SJSA1 (cell line): ENCODE measurements at regions not wholly inside any gene's neighbourhood (a gene's known extent, or its start where the extent isn't known, plus 50 kb on each side); places are given as distances from the start of the nearest gene placed in this dataset.

Experiments
- DNase-seq, 2 experiments: peaks; one replicate each; pipeline ENCODE4 v3.0.0-alpha.2; 2015 to 2020; ENCODE audit warnings: low spot score in 2 of 2, low read depth in 1 of 2
- H3K27ac ChIP-seq: fragments of 250-450 bp; sonication (Bioruptor Pico); 2 replicates; pipeline ENCODE4 v1.5.1; 2020; ENCODE audit warnings: mild to moderate bottlenecking, moderate library complexity
- H3K27me3 ChIP-seq: fragments of 250-450 bp; sonication (Bioruptor Pico); replicated peaks from 2 replicates; pipeline ENCODE4 v1.5.1; 2020; ENCODE audit warnings: mild to moderate bottlenecking, moderate library complexity
- H3K36me3 ChIP-seq: fragments of 250-450 bp; sonication (Bioruptor Pico); 2 replicates; pipeline ENCODE4 v1.5.1; 2020; ENCODE audit warnings: mild to moderate bottlenecking
- H3K4me1 ChIP-seq: fragments of 250-450 bp; sonication (Bioruptor Pico); replicated peaks from 2 replicates; pipeline ENCODE4 v1.6.1; 2021; ENCODE audit warnings: mild to moderate bottlenecking
- H3K4me3 ChIP-seq: fragments of 250-450 bp; sonication (Bioruptor Pico); 2 replicates; pipeline ENCODE4 v1.5.1; 2020; ENCODE audit warnings: mild to moderate bottlenecking
- H3K9me3 ChIP-seq: fragments of 250-450 bp; sonication (Bioruptor Pico); replicated peaks from 2 replicates; pipeline ENCODE4 v1.5.1; 2020; ENCODE audit warnings: mild to moderate bottlenecking

DNA sequence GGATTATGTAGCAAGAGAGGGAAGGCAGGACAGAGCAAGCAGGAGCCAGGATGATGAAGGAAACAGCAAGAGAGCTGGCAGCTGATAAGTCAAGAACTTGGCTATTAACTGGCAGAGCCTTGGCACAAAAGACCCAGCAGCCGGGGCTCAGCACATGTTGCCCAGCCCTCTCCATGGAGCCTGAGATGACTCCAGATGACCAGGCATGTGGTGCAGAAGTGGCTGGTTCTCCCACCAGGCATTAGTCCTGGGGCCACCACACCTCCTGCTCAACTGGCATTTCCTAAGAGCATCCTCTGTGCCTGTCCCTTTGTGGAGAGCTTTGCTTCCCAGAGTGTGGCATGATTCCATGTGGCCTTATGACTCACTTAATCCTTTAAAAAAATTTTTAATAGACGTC lies 522.6 kb downstream of the MN1 start:
- H3K9me3 ChIP-seq, result peaks cover 3% of the 10 kb centered on the region
- no peak overlapping the region for H3K4me3 ChIP-seq
- no peak overlapping the region for H3K27ac ChIP-seq
- DNase-seq, result no peak
- no peaks in the 10 kb centered on the region for H3K36me3 ChIP-seq
- H3K27me3 ChIP-seq, result 0 out of 2 replicates have a peak, but pooled peaks cover 7% of the 10 kb centered on the region
- H3K4me1 ChIP-seq, result no peaks in the 10 kb centered on the region

DNA sequence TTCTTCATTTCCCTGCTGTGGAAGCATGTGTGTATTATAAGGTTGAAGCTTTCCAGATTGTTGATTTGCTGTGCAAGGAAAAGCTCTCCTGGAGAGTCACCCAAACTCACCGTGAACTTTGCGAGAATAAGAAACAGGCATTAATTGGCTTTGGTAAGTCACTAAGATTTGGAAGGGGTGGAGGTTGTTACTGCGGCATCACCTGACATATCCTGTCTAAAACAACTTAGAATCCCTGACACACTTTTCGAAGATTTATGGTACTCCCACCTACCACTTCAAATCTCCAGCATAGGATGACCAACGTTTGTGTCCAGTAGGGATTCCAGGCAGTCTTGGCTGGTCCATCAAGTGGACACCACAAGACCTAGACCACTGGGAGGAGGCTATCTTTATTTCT lies 518.3 kb downstream of the MN1 start:
- no peak overlapping the region for H3K27ac ChIP-seq
- H3K9me3 ChIP-seq, result no peaks in the 10 kb centered on the region; the same call in 1 of the 2 replicates
- no peak for DNase-seq
- H3K4me3 ChIP-seq, result no peak overlapping the region
- 0 out of 2 replicates have a peak, but pooled peaks cover 4% of the 10 kb centered on the region for H3K27me3 ChIP-seq
- H3K4me1 ChIP-seq, result no peaks in the 10 kb centered on the region
- H3K36me3 ChIP-seq, result no peaks in the 10 kb centered on the region

- no peaks in the 10 kb centered on the region for H3K36me3 ChIP-seq
- H3K27me3 ChIP-seq, result 0 out of 2 replicates have a peak, but pooled peaks cover 4% of the 10 kb centered on the region
- DNase-seq, result no peak
Measured at GRCh38 chr22:27283714-27284113, 517.8 kb downstream of the MN1 start.

DNA sequence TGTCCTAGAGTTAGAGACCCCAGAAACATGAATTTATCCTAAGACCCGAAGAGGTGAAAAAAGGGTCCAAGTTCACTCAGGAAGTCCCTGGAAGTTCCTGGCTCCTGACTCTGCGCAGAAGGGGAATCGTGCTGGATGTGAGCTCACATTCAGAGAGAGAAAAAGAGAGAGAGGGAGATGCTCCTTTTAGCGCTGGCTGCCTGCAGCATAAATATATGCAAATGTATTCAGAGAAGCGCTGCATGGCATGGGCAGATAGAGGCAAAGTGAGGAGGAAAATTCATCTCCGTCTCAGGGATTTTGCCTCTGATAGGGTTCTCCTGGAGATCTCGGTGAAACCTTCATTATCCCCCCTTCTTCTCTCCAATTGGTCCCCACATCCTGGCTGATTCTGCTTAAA lies 517.2 kb downstream of the MN1 start:
- H3K27ac ChIP-seq, result no peak overlapping the region
- no peak overlapping the region for H3K4me3 ChIP-seq
- H3K4me1 ChIP-seq, result no peaks in the 10 kb centered on the region
- DNase-seq, result no peak
- H3K27me3 ChIP-seq, result 0 out of 2 replicates have a peak, but pooled peaks cover 4% of the 10 kb centered on the region
- no peaks in the 10 kb centered on the region for H3K36me3 ChIP-seq
- no peaks in the 10 kb centered on the region; the same call in 1 of the 2 replicates for H3K9me3 ChIP-seq

More at GRCh38 chr22:27283714-27284113, 517.8 kb downstream of the MN1 start:
- Histone ChIP-seq H3K4me1 (no peaks in the 10 kb centered on the region), H3K27ac (no peak overlapping the region), H3K9me3 (no peaks in the 10 kb centered on the region; the same call in 1 of the 2 replicates), H3K4me3 (no peak overlapping the region)

- Histone ChIP-seq H3K9me3 (no peaks in the 10 kb centered on the region; the same call in 1 of the 2 replicates), H3K4me1 (no peaks in the 10 kb centered on the region), H3K4me3 (no peak overlapping the region), H3K36me3 (no peaks in the 10 kb centered on the region), H3K27ac (no peak overlapping the region), H3K27me3 (no peaks in the 10 kb centered on the region; the same call in 1 of the 2 replicates)
- DNase-seq, result no peak
Measured at GRCh38 chr22:27286711-27287110, 514.8 kb downstream of the MN1 start.

GRCh38 chr22:27292542-27293299 lies 508.8 kb downstream of the MN1 start:
- H3K9me3 ChIP-seq, result no peaks in the 10 kb centered on the region
- H3K27ac ChIP-seq, result no peak overlapping the region
- H3K4me1 ChIP-seq, result peaks cover 4% of the 10 kb centered on the region
- H3K36me3 ChIP-seq, result no peaks in the 10 kb centered on the region
- H3K27me3 ChIP-seq, result no peaks in the 10 kb centered on the region; the same call in 1 of the 2 replicates
- no peak for DNase-seq
- no peak overlapping the region for H3K4me3 ChIP-seq

GRCh38 chr22:27293721-27294445 lies 507.7 kb downstream of the MN1 start:
- no peak overlapping the region for H3K27ac ChIP-seq
- H3K36me3 ChIP-seq, result no peaks in the 10 kb centered on the region
- no peak overlapping the region for H3K4me3 ChIP-seq
- peaks cover 9% of the 10 kb centered on the region for H3K4me1 ChIP-seq
- no peaks in the 10 kb centered on the region for H3K9me3 ChIP-seq
- DNase-seq, result no peak
- no peaks in the 10 kb centered on the region; the same call in 1 of the 2 replicates for H3K27me3 ChIP-seq

GRCh38 chr22:27295040-27295439 lies 506.5 kb downstream of the MN1 start:
- Histone ChIP-seq H3K36me3 (no peaks in the 10 kb centered on the region), H3K27ac (no peak overlapping the region), H3K27me3 (no peaks in the 10 kb centered on the region; the same call in 1 of the 2 replicates), H3K9me3 (no peaks in the 10 kb centered on the region), H3K4me1 (peaks cover 9% of the 10 kb centered on the region), H3K4me3 (no peak overlapping the region)
- DNase-seq, result no peak

DNA sequence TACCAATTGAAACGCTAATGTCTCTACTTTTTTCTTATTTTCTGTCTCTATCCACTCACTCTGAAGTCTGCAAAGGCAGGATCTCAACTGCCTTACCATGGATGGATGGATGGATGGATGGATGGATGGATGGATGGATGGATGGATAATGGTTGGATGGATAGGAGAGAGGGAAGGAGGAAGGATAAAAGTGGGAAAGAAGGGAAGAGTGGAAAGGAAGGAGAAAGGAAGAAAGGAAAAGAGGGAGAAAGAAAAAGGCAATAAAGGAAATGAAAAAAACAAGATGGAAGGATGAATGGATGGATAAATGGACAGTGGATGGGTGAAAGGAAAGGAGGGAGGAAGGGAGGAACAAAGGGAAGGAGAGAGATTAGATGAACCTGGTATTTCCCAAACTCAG lies 506.0 kb downstream of the MN1 start:
- Histone ChIP-seq H3K27me3 (no peaks in the 10 kb centered on the region; the same call in 1 of the 2 replicates), H3K4me3 (no peak overlapping the region), H3K27ac (no peak overlapping the region), H3K9me3 (no peaks in the 10 kb centered on the region), H3K36me3 (no peaks in the 10 kb centered on the region), H3K4me1 (peaks cover 9% of the 10 kb centered on the region)
- no peak for DNase-seq

DNA sequence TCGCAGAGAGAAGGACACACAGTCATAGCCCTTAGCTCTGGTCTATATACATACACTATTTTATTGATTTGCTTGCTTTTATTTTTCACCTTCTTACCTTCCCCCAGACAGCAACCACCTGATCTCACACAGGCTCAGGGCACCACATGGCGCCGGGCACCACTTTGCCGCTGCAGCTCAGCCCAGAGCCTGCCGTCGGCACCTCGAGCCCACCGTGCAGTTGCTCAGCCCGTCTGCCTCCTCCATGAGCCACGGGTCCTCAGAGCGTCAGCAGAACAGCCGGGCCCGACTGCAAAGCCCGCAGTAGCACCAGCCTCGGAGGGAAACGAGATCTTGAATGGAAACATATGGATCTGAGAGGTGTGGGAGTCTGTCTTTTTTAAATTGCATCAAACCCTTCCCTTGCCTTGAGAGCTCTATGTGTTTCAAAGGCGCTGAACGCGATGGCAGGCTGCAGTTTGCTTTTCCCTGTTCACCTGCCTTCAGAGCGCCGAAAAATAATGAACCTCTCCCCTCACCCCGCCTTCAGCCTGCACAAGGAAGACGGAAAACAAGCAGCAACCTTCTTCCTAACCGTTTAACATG lies 505.4 kb downstream of the MN1 start:
- no peaks in the 10 kb centered on the region for H3K36me3 ChIP-seq
- H3K4me3 ChIP-seq, result no peak overlapping the region
- H3K27me3 ChIP-seq, result no peaks in the 10 kb centered on the region
- H3K9me3 ChIP-seq, result no peaks in the 10 kb centered on the region
- no peak overlapping the region for H3K27ac ChIP-seq
- DNase-seq, result no peak
- peaks cover 9% of the 10 kb centered on the region for H3K4me1 ChIP-seq

GRCh38 chr22:27297125-27297524 lies 504.4 kb downstream of the MN1 start:
- Histone ChIP-seq H3K27ac (no peak overlapping the region), H3K4me1 (peaks cover 9% of the 10 kb centered on the region), H3K36me3 (no peaks in the 10 kb centered on the region), H3K27me3 (no peaks in the 10 kb centered on the region), H3K9me3 (no peaks in the 10 kb centered on the region), H3K4me3 (no peak overlapping the region)
- no peak for DNase-seq

DNA sequence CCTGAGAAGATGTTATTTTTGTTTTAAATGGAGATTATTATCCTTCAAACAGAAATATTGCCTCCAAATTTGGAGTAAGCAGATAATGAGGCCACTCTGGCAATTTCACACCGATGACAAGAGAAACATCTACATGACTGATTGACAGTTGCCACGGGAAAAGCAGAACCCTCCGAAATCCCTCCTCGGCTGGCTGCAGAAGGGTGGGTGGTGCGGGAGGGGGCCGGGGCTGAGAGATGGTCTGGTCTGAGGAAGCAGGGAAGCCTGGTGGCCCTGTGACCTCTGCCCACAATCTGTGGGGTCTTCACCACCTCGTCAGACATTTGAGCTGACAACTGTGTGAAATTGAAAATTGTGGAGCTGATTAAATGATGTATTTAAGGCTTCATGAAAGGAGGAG lies 503.2 kb downstream of the MN1 start:
- Histone ChIP-seq H3K9me3 (no peaks in the 10 kb centered on the region), H3K27me3 (no peaks in the 10 kb centered on the region)

DNA sequence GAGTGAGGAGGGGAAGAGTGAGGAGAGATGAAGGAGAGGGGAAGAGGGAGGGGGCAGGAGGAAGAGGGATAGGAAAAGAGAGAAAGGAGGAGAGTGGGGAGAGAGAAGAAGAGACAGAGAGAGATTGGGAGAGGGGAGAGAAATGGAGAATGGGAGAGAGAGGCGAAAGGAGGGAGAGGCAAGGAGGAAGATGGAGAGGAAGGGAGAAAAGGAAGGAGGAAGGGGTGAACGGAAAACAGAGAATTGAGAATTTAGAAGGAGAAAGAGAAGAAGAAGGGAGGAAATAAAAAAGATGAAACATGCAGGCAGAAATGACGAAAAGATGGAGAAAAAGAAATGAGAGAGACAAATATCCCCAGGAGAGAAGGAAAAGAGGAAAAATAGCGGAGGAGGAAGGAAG lies 502.8 kb downstream of the MN1 start:
- Histone ChIP-seq H3K36me3 (no peaks in the 10 kb centered on the region), H3K27ac (no peak overlapping the region), H3K9me3 (no peaks in the 10 kb centered on the region), H3K4me1 (peaks cover 9% of the 10 kb centered on the region), H3K27me3 (no peaks in the 10 kb centered on the region), H3K4me3 (no peak overlapping the region)
- DNase-seq, result no peak

More for the DNA sequence above, 503.2 kb downstream of the MN1 start:
- no peak overlapping the region for H3K4me3 ChIP-seq
- DNase-seq, result no peak
- H3K27ac ChIP-seq, result no peak overlapping the region
- H3K4me1 ChIP-seq, result peaks cover 9% of the 10 kb centered on the region
- H3K36me3 ChIP-seq, result no peaks in the 10 kb centered on the region
